Panc1 (cell line): ENCODE measurements at regions not wholly inside any gene's neighbourhood (a gene's known extent, or its start where the extent isn't known, plus 50 kb on each side); places are given as distances from the start of the nearest gene placed in this dataset.

Experiments used
- POLR2AphosphoS5 ChIP-seq: IDR thresholded peaks from 2 replicates; pipeline ENCODE4 v1.6.1; 2012; ENCODE audit warnings: mild to moderate bottlenecking, low read depth, low read length, moderate library complexity
- TCF7L2 ChIP-seq: IDR thresholded peaks from 2 replicates; pipeline ENCODE4 v1.6.1; 2011; ENCODE audit warnings: mild to moderate bottlenecking, low read depth, low read length, inconsistent platforms
- TF ChIP-seq, protein P1 (sequence below): fragments of 450-650 bp; IDR thresholded peaks from 2 replicates; pipeline ENCODE4 v1.5.1; 2017; ENCODE audit warnings: mild to moderate bottlenecking
- TF ChIP-seq, protein P2 (sequence below), 2 experiments: IDR thresholded peaks; 2 replicates each; pipeline ENCODE4 v1.6.1; 2011 to 2012; ENCODE audit warnings: low read depth in 2 of 2, control low read depth in 1 of 2, low read length in 1 of 2, mild to moderate bottlenecking in 1 of 2, moderate library complexity in 1 of 2; ENCODE audit not compliant: insufficient read depth in 1 of 2

DNA sequence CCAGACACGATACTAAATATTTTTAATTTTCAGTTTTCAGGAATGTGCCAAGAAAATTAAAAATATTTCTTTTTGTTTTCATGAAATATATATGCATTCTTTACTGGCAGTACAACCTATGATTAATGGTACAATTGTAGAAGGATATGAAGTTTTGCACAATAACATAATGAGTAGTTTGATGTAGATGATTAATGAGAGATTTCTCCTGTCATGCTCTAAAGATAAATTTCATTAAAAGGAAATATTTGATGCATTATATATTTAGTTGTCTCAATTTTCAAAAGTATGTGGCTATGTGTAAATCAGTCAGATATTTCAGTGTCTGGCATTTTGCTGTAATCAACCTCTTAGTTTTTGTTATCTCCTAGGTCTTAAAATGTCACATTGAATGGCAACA is 940.2 kb upstream of the MDGA2 start:
- TF ChIP-seq, protein P1, sequence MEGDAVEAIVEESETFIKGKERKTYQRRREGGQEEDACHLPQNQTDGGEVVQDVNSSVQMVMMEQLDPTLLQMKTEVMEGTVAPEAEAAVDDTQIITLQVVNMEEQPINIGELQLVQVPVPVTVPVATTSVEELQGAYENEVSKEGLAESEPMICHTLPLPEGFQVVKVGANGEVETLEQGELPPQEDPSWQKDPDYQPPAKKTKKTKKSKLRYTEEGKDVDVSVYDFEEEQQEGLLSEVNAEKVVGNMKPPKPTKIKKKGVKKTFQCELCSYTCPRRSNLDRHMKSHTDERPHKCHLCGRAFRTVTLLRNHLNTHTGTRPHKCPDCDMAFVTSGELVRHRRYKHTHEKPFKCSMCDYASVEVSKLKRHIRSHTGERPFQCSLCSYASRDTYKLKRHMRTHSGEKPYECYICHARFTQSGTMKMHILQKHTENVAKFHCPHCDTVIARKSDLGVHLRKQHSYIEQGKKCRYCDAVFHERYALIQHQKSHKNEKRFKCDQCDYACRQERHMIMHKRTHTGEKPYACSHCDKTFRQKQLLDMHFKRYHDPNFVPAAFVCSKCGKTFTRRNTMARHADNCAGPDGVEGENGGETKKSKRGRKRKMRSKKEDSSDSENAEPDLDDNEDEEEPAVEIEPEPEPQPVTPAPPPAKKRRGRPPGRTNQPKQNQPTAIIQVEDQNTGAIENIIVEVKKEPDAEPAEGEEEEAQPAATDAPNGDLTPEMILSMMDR, result no peak
- TF ChIP-seq TCF7L2, result no peak
- no peak for TF ChIP-seq POLR2AphosphoS5
- TF ChIP-seq, protein P2, sequence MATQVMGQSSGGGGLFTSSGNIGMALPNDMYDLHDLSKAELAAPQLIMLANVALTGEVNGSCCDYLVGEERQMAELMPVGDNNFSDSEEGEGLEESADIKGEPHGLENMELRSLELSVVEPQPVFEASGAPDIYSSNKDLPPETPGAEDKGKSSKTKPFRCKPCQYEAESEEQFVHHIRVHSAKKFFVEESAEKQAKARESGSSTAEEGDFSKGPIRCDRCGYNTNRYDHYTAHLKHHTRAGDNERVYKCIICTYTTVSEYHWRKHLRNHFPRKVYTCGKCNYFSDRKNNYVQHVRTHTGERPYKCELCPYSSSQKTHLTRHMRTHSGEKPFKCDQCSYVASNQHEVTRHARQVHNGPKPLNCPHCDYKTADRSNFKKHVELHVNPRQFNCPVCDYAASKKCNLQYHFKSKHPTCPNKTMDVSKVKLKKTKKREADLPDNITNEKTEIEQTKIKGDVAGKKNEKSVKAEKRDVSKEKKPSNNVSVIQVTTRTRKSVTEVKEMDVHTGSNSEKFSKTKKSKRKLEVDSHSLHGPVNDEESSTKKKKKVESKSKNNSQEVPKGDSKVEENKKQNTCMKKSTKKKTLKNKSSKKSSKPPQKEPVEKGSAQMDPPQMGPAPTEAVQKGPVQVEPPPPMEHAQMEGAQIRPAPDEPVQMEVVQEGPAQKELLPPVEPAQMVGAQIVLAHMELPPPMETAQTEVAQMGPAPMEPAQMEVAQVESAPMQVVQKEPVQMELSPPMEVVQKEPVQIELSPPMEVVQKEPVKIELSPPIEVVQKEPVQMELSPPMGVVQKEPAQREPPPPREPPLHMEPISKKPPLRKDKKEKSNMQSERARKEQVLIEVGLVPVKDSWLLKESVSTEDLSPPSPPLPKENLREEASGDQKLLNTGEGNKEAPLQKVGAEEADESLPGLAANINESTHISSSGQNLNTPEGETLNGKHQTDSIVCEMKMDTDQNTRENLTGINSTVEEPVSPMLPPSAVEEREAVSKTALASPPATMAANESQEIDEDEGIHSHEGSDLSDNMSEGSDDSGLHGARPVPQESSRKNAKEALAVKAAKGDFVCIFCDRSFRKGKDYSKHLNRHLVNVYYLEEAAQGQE (IDR thresholded peaks at IDR 0.05; ENCODE audit: insufficient read depth in 1 of 2, low read depth in 2 of 2, low read length in 1 of 2), result no peak
